Thoracic aorta (tissue), 2 donors: ENCODE measurements at regions not wholly inside any gene's neighbourhood (a gene's known extent, or its start where the extent isn't known, plus 50 kb on each side); places are given as distances from the start of the nearest gene placed in this dataset.
A peak's percentile ranks its signal among the peaks of the same experiment; 100 is the strongest.

Source experiments
- ATAC-seq: fragments of 150-250 bp; one replicate; pipeline ENCODE4 v1.8.0; 2017; ENCODE audit warnings: low read depth; ENCODE audit not compliant: insufficient number of reproducible peaks, low FRiP score
- DNase-seq: peaks from one replicate; pipeline ENCODE4 v3.0.0-alpha.2; 2020; ENCODE audit warnings: low spot score
- H3K27ac ChIP-seq, 2 donors: fragments of 200-600 bp; sonication (generic); 1 replicate in 1 of 2; 2 replicates in 1 of 2; pipeline ENCODE4 v1.5.1; 2016; ENCODE audit warnings: mild to moderate bottlenecking in 2 of 2, moderate library complexity in 2 of 2
- H3K27me3 ChIP-seq: fragments of 200-600 bp; sonication (generic); replicated peaks from 2 replicates; pipeline ENCODE4 v1.6.0; 2016; ENCODE audit warnings: mild to moderate bottlenecking; ENCODE audit not compliant: insufficient read depth
- H3K36me3 ChIP-seq: fragments of 200-600 bp; sonication (generic); one replicate; pipeline ENCODE4 v1.5.1; 2016
- H3K4me1 ChIP-seq, 2 donors: fragments of 200-600 bp; sonication (generic); 1 replicate in 1 of 2; 2 replicates in 1 of 2; pipeline versions ENCODE4 v1.5.1 to v1.6.0; 2016; ENCODE audit warnings: low read depth in 2 of 2, mild to moderate bottlenecking in 1 of 2; ENCODE audit not compliant: control insufficient read depth in 1 of 2
- H3K4me3 ChIP-seq: fragments of 200-600 bp; sonication (generic); 2 replicates; pipeline ENCODE4 v1.5.1; 2016; ENCODE audit warnings: mild to moderate bottlenecking
- H3K9me3 ChIP-seq: fragments of 200-600 bp; sonication (generic); 2 replicates; pipeline ENCODE4 v1.5.1; 2016
- TF ChIP-seq, protein P1 (sequence below): fragments of 200-600 bp; sonication (generic); IDR thresholded peaks from one replicate; pipeline ENCODE4 v1.5.1; 2019; ENCODE audit warnings: antibody characterized with exemption

DNA sequence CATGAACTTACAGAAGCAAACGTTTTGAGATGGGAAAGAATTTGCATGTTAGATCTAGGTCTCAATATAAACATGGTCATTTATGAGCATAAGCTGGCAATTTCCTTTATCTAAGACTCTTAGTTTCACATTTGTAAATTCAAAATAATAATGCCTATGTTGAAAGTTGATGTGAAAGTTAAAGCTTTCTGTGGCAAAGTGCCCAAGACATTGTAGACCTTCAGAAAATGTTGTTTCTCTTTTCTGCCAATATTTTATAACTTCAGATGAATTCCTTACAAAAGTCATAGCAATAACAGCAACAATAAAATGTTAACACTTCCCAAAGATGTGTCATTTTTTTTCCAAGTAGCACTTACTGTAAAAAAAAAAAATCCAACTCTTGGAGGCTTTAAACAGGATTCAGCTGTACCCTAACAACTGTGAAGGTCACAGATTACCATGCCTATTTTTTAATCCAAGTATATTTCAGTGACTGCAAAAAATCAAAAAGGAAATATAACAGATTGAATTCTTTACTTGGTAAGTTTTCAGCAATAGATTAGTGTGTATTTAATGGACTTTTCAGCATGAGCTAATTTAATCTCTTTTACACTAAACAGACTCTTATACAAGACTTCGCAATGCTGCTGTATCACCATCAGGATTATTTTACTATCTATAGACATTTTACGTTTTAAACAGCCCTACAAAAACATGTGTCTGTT lies 206.5 kb upstream of the PDE5A start:
- no peaks in the 10 kb centered on the region for H3K36me3 ChIP-seq
- peak overlapping the region; percentile 84 to 86 for H3K27ac ChIP-seq
- no peaks in the 10 kb centered on the region for H3K27me3 ChIP-seq
- peaks cover 30 to 50% of the 10 kb centered on the region in 2 donors for H3K4me1 ChIP-seq
- ATAC-seq: no peak
- no peaks in the 10 kb centered on the region for H3K9me3 ChIP-seq
- TF ChIP-seq, protein P1, sequence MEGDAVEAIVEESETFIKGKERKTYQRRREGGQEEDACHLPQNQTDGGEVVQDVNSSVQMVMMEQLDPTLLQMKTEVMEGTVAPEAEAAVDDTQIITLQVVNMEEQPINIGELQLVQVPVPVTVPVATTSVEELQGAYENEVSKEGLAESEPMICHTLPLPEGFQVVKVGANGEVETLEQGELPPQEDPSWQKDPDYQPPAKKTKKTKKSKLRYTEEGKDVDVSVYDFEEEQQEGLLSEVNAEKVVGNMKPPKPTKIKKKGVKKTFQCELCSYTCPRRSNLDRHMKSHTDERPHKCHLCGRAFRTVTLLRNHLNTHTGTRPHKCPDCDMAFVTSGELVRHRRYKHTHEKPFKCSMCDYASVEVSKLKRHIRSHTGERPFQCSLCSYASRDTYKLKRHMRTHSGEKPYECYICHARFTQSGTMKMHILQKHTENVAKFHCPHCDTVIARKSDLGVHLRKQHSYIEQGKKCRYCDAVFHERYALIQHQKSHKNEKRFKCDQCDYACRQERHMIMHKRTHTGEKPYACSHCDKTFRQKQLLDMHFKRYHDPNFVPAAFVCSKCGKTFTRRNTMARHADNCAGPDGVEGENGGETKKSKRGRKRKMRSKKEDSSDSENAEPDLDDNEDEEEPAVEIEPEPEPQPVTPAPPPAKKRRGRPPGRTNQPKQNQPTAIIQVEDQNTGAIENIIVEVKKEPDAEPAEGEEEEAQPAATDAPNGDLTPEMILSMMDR: no peak
- no peak overlapping the region for H3K4me3 ChIP-seq
- no peak for DNase-seq

DNA sequence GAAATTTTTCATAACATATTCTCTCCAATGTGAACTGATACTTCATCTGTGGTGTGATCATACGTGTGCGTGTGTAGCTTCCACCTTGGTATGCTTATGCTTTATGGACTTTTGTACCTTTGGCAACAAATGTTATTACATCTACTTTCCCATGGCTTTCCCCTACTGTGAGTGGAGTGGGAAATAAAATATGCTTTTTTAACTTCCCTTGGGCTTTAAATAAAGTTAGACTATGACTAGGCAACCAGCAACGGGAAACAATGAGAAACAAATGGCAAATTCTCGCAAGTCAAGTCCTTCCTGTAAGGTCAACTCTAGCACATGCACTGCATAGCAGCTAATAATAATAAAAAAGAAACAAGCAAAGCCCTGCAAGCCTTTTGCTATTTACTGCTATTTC lies 205.0 kb upstream of the PDE5A start:
- H3K4me3 ChIP-seq: peak overlapping the region; percentile 22
- H3K27ac ChIP-seq: peak overlapping the region; percentile 84 to 86
- ATAC-seq: peak; percentile 97
- TF ChIP-seq, protein P1: no peak
- no peaks in the 10 kb centered on the region for H3K27me3 ChIP-seq
- no peaks in the 10 kb centered on the region for H3K36me3 ChIP-seq
- peaks cover 35 to 59% of the 10 kb centered on the region in 2 donors for H3K4me1 ChIP-seq
- no peaks in the 10 kb centered on the region for H3K9me3 ChIP-seq
- no peak for DNase-seq

DNA sequence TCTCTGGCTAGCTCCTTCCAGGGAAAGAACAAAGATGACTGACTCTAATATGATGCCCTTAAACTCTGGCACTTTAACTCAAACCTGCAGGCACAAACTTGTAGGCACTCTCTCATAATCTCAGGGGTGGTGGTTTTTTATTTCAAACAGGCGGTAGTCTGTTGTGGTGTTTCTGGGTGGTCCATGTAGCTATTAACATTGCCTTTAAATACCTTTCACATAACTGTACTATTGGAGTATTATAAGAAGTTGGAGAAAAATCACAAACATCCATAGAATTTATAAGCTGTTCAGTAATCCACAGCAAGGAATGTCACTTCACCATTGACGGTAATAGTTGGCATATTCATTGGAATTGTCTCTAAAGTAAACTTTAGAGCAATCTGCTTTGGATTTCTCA lies 204.2 kb upstream of the PDE5A start:
- DNase-seq (no peak), ATAC-seq (no peak)
- no peaks in the 10 kb centered on the region for H3K9me3 ChIP-seq
- no peak overlapping the region for H3K4me3 ChIP-seq
- peaks cover 35 to 60% of the 10 kb centered on the region in 2 donors for H3K4me1 ChIP-seq
- H3K36me3 ChIP-seq: no peaks in the 10 kb centered on the region
- no peaks in the 10 kb centered on the region for H3K27me3 ChIP-seq
- peak overlapping the region; percentile 84 to 86 for H3K27ac ChIP-seq
- TF ChIP-seq, protein P1: no peak

GRCh38 chr4:119829326-119829725 lies 200.7 kb upstream of the PDE5A start:
- ATAC-seq: no peak
- H3K27ac ChIP-seq: no peak overlapping the region

GRCh38 chr4:119825696-119826095 lies 197.1 kb upstream of the PDE5A start:
- Histone ChIP-seq H3K9me3 (no peaks in the 10 kb centered on the region), H3K27me3 (no peaks in the 10 kb centered on the region), H3K4me3 (no peak overlapping the region), H3K27ac (no peak overlapping the region), H3K4me1 (peaks cover 5 to 10% of the 10 kb centered on the region in 2 donors), H3K36me3 (no peaks in the 10 kb centered on the region)
- TF ChIP-seq, protein P1: no peak
- no peak for ATAC-seq
- no peak for DNase-seq

More at GRCh38 chr4:119829326-119829725, 200.7 kb upstream of the PDE5A start:
- Histone ChIP-seq H3K36me3 (no peaks in the 10 kb centered on the region), H3K4me1 (peaks cover 22 to 31% of the 10 kb centered on the region in 2 donors), H3K4me3 (no peak overlapping the region), H3K27me3 (no peaks in the 10 kb centered on the region), H3K9me3 (no peaks in the 10 kb centered on the region)
- no peak for DNase-seq
- TF ChIP-seq, protein P1: no peak
